ENCODE measurements at regions not wholly inside any gene's neighbourhood (a gene's known extent, or its start where the extent isn't known, plus 50 kb on each side); places are given as distances from the start of the nearest gene placed in this dataset.

GRCh38 chr2:217218269-217219163 is 358.7 kb upstream of the TNP1 start:
- no peak for TF ChIP-seq CTCF (IDR thresholded peaks at IDR 0.05)
- no peak for TF ChIP-seq POLR2A (IDR thresholded peaks at IDR 0.05)

Measured in body of pancreas (tissue), 4 donors.